ENCODE measurements at regions not wholly inside any gene's neighbourhood (a gene's known extent, or its start where the extent isn't known, plus 50 kb on each side); places are given as distances from the start of the nearest gene placed in this dataset.
"Not testable (repeated sequence)": the region's sequence is repeated elsewhere in the genome, so short reads cannot be mapped to it uniquely, and the experiment has no call there.

DNA sequence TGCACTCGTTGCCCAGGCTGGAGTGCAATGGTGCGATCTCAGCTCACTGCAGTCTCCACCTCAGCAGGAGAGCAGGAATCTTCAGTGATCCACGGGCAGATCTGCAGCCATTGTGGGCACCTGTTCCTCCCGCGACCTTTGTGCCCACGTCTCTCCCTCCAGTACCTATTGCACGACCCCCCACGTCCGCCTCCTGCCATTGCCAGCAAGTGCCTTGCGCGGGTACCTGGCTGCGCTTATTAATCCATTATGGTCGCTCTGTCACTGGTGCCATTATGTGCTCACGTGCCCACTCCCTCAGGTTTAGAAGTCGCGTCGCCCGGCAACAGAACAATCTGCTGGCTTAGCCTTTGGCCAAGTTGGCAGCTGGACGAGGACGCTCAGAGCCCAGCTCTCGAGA, 146.2 kb upstream of the C1QTNF3 start:
- DNase-seq = not testable (repeated sequence)

GRCh38 chr5:34189752-34190411, 146.9 kb upstream of the C1QTNF3 start:
- not testable (repeated sequence) for DNase-seq

DNA sequence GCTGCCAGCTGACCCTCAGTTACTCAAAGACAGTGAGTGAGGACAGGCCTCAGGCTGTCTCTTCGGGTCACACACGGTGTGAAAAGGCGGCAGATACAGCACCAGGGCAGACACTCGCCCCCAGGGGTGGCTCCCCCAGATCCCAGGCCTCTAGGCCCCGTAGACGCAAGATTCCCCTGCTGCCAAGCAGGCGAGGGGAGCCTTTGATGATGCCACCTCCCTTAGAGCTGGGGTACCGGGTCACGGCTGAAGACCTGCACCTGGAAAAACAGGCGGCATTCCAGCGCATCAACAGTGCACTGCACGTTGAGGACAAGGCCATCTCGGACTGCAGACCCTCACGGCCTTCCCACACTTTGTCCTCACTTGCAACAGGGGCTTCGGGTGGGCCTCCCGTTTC, 147.5 kb upstream of the C1QTNF3 start:
- DNase-seq = not testable (repeated sequence)

- DNase-seq = not testable (repeated sequence)
Measured at GRCh38 chr5:34191279-34191744, 148.3 kb upstream of the C1QTNF3 start.

GRCh38 chr5:34192064-34192922, 149.3 kb upstream of the C1QTNF3 start:
- DNase-seq = not testable (repeated sequence)

DNA sequence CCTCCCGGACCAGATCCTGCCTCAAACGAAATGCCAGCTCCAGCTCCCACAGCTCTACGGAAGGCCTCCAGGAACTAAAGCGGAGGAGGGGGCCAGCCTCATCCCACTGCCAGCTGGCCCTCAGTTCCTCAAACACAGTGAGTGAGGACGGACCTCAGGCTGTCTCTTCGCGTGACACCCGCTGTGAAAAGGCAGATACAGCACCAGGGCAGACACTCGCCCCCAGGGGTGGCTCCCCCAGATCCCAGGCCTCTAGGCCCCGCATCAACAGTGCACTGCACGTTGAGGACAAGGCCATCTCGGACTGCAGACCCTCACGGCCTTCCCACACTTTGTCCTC, 149.9 kb upstream of the C1QTNF3 start:
- DNase-seq = not testable (repeated sequence)

DNA sequence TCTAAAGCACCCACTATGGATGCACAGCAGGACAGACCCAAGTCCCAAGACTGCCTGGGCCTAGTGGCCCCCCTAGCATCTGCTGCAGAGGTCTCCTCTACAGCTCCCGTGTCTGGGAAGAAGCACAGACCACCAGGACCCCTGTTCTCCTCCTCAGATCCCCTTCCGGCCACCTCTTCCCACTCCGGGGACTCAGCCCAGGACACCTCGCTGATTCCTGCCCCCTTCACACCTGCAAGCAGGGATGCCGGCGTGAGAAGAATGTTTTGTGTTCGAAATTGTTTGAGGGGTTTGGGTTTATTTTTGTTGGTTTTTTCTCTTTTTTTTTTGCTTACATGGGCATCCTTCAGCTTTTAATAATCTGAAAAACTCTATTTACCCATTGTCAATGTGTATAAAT, 150.3 kb upstream of the C1QTNF3 start:
- DNase-seq = not testable (repeated sequence)

- DNase-seq = not testable (repeated sequence)
Measured at GRCh38 chr5:34193804-34194203, 150.8 kb upstream of the C1QTNF3 start.

GRCh38 chr5:34196091-34196490, 153.1 kb upstream of the C1QTNF3 start:
- DNase-seq = not testable (repeated sequence)

- not testable (repeated sequence) for DNase-seq
Measured at GRCh38 chr5:34205347-34205746, 162.3 kb upstream of the C1QTNF3 start.

- not testable (repeated sequence) for DNase-seq
Measured at GRCh38 chr5:34217386-34217785, 174.4 kb upstream of the C1QTNF3 start.

GRCh38 chr5:34221329-34222073, 178.5 kb upstream of the C1QTNF3 start:
- not testable (repeated sequence) for DNase-seq

GRCh38 chr5:34223158-34223557, 180.1 kb upstream of the C1QTNF3 start:
- not testable (repeated sequence) for DNase-seq

- DNase-seq = not testable (repeated sequence)
Measured at GRCh38 chr5:34230402-34230801, 187.4 kb upstream of the C1QTNF3 start.

DNA sequence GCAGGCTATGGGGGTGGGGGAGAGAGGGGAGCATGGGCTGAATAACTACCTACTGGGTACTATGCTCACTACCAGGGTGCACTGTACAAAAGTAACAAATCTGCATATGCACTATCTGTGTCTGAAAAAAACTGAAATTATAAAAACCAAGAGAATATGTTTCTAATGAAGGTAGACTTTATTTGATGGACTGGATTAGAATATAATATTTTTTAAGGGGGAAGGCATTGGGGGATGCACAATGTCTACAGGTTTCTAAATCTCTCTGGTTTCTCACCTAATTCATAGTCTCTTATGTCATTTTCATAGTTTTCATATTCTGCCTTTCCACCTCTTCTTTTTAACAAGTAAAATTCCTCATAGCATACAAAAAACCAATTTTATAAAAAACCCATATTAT, 200.8 kb upstream of the C1QTNF3 start:
- not testable (repeated sequence) for DNase-seq

- not testable (repeated sequence) for DNase-seq
Measured at GRCh38 chr5:34244281-34245031, 201.4 kb upstream of the C1QTNF3 start.

DNA sequence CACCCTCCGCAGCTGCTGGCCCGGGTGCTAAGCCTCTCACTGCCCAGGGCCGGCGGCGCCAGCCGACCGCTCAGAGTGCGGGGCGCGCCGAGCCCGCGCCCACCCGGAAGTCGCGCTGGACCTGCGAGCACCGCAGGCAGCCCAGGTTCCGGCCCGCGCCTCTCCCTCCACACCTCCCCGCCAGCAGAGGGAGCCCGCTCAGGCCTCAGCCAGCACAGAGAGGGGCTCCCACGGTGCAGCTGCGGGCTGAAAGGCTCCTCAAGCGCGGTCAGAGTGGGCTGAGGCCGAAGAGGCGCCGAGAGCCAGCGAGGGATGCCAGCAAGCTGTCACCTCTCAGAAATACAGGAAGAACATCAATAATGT, 202.0 kb upstream of the C1QTNF3 start:
- DNase-seq = not testable (repeated sequence)

GRCh38 chr5:34245813-34246212, 202.8 kb upstream of the C1QTNF3 start:
- DNase-seq = peak; percentile 62

DNA sequence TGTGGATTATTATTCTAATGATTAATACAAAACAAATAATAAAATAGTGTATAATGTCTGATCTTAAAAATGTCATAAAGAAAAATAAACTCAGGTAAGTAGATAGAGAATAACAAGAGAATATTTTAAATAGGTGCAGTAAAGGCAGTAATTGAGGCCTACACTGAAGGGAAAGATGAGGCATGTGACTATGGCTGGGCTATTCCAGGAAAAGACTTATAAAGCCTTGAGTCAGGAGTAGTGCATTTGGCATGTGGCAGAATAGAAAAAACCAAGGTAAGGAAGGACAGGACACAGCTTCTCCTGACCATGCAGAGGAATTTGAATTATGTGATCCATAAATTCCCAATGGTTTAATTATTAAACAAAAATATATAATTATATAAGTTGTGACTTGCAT, 215.6 kb upstream of the C1QTNF3 start:
- not testable (repeated sequence) for DNase-seq

GRCh38 chr5:34261020-34261419, 218.0 kb upstream of the C1QTNF3 start:
- not testable (repeated sequence) for DNase-seq

DNA sequence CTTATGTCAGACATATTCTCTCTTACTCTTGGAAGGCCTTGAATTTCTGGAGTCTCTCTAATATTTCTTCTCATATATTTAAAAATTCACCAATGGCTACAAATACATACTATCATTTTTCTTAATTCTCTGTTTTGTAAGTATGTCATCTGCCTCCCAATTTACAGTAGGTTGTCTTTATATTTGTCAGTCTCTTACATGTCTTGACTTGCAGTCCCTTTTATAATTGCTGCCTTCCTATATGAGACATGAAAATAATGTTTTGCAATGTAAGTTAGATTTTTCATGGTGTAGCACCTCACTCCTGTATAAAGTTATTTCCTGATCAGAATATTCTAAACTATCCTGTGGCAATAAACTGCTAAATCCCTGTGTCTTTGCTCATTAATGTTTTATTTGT, 223.1 kb upstream of the C1QTNF3 start:
- not testable (repeated sequence) for DNase-seq

DNA sequence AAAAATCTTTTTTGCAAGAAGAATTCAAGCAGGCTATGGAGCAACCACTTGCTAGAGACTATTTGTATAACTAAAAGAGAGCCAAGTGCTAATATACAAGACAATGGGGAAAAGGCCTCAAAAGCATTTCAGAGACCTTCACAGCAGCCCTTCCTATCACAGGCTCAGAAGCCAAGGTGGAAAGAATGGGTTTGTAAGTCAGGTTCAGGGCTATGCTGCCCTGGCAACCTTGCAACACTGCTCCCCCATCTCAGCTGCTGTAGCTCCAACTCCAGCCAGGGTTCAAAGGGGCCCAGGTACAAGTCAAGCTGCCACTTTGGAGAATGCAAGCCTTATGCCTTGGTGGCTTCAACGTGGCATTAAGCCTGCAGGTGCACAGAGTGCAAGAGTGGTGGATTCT, 253.7 kb upstream of the C1QTNF3 start:
- DNase-seq = not testable (repeated sequence)

GRCh38 chr5:34329201-34329600, 286.2 kb upstream of the C1QTNF3 start:
- DNase-seq = not testable (repeated sequence)
